Astrocyte (in vitro differentiated cells and primary cell): ENCODE measurements at regions not wholly inside any gene's neighbourhood (a gene's known extent, or its start where the extent isn't known, plus 50 kb on each side); places are given as distances from the start of the nearest gene placed in this dataset.

Source experiments
- DNase-seq: peaks from one replicate; pipeline ENCODE4 v3.0.0-alpha.2; 2010; ENCODE audit warnings: low read depth
- FAIRE-seq: peaks from 2 replicates; lab custom pipeline; 2011; peaks lifted over from hg19 to GRCh38; lab: Jason Lieb, UNC
- H2AFZ ChIP-seq: 2 replicates; pipeline ENCODE4 v1.6.0; 2012; ENCODE audit warnings: low read depth, low read length, inconsistent platforms
- H3K27ac ChIP-seq: 2 replicates; pipeline ENCODE4 v1.5.1; 2011; ENCODE audit warnings: low read depth, low read length, inconsistent platforms
- H3K27me3 ChIP-seq: 2 replicates; pipeline ENCODE4 v1.6.0; 2011; ENCODE audit warnings: low read length, inconsistent platforms; ENCODE audit not compliant: insufficient read depth
- H3K36me3 ChIP-seq: 2 replicates; pipeline ENCODE4 v1.5.1; 2011; ENCODE audit warnings: low read length, inconsistent platforms; ENCODE audit not compliant: insufficient read depth
- H3K4me1 ChIP-seq: 2 replicates; pipeline ENCODE4 v1.5.1; 2011; ENCODE audit warnings: low read length, inconsistent platforms; ENCODE audit not compliant: insufficient read depth
- H3K4me2 ChIP-seq: 2 replicates; pipeline ENCODE4 v1.6.0; 2012; ENCODE audit warnings: low read length, inconsistent platforms
- H3K4me3 ChIP-seq: 2 replicates; pipeline ENCODE4 v1.5.1; 2011; ENCODE audit warnings: low read depth, mild to moderate bottlenecking, low read length, inconsistent platforms; ENCODE audit not compliant: insufficient read depth
- H3K79me2 ChIP-seq: 2 replicates; pipeline ENCODE4 v1.6.0; 2012; ENCODE audit warnings: mild to moderate bottlenecking, low read length, inconsistent platforms; ENCODE audit not compliant: insufficient read depth
- H3K9ac ChIP-seq: 2 replicates; pipeline ENCODE4 v1.6.0; 2012; ENCODE audit warnings: mild to moderate bottlenecking, low read length, inconsistent platforms
- H3K9me3 ChIP-seq: 2 replicates; pipeline ENCODE4 v1.5.1; 2012; ENCODE audit warnings: low read depth, mild to moderate bottlenecking, low read length, inconsistent platforms; ENCODE audit not compliant: insufficient read depth
- H4K20me1 ChIP-seq: 2 replicates; pipeline ENCODE4 v1.6.0; 2012; ENCODE audit warnings: low read length, inconsistent platforms; ENCODE audit not compliant: insufficient read depth
- H3K27ac Mint-ChIP-seq: one replicate; pipeline ENCODE4 v1.8.0; 2021; ENCODE audit warnings: mild to moderate bottlenecking, mixed read lengths; ENCODE audit not compliant: unreplicated experiment
- H3K27me3 Mint-ChIP-seq: one replicate; pipeline ENCODE4 v1.8.0; 2021; ENCODE audit warnings: low read depth, mixed read lengths; ENCODE audit not compliant: unreplicated experiment
- H3K36me3 Mint-ChIP-seq: one replicate; pipeline ENCODE4 v1.8.0; 2021; ENCODE audit warnings: low read depth, mixed read lengths; ENCODE audit not compliant: unreplicated experiment
- H3K4me1 Mint-ChIP-seq: one replicate; pipeline ENCODE4 v1.8.0; 2021; ENCODE audit warnings: low read depth, mixed read lengths; ENCODE audit not compliant: unreplicated experiment
- H3K4me3 Mint-ChIP-seq: one replicate; pipeline ENCODE4 v1.8.0; 2021; ENCODE audit warnings: mild to moderate bottlenecking, moderate library complexity, mixed read lengths; ENCODE audit not compliant: unreplicated experiment
- H3K9me3 Mint-ChIP-seq: one replicate; pipeline ENCODE4 v1.8.0; 2021; ENCODE audit warnings: mild to moderate bottlenecking, mixed read lengths; ENCODE audit not compliant: unreplicated experiment
- CTCF ChIP-seq: IDR thresholded peaks from 2 replicates; pipeline ENCODE4 v1.5.1; 2011; ENCODE audit warnings: low read depth, mild to moderate bottlenecking, inconsistent platforms, low read length, moderate library complexity; ENCODE audit not compliant: insufficient read depth
- EZH2 ChIP-seq: IDR thresholded peaks from 2 replicates; pipeline ENCODE4 v1.6.1; 2012; ENCODE audit warnings: mild to moderate bottlenecking, low read length, inconsistent platforms; ENCODE audit not compliant: insufficient read depth

GRCh38 chr1:55428944-55429931 is 214.1 kb upstream of the USP24 start:
- H3K4me3 ChIP-seq: no peak overlapping the region
- Mint-ChIP-seq H3K4me3 (no peak overlapping the region), H3K27ac (peak overlapping the region; percentile 72), H3K36me3 (no peaks in the 10 kb centered on the region), H3K27me3 (peaks cover 7% of the 10 kb centered on the region), H3K4me1 (peaks cover 21% of the 10 kb centered on the region), H3K9me3 (peaks cover 3% of the 10 kb centered on the region)
- peak overlapping the region; percentile 54 for H3K4me2 ChIP-seq
- H3K36me3 ChIP-seq: no peaks in the 10 kb centered on the region
- H3K27ac ChIP-seq: peak overlapping the region; percentile 86
- no peaks in the 10 kb centered on the region for H3K79me2 ChIP-seq
- H3K9me3 ChIP-seq: no peaks in the 10 kb centered on the region
- H3K9ac ChIP-seq: peak overlapping the region; percentile 60
- no peaks in the 10 kb centered on the region for H4K20me1 ChIP-seq
- peaks cover 30% of the 10 kb centered on the region for H3K4me1 ChIP-seq
- peak overlapping the region; percentile 22 for H2AFZ ChIP-seq
- no peaks in the 10 kb centered on the region for H3K27me3 ChIP-seq
- FAIRE-seq (peak; percentile 96), DNase-seq (peak; percentile 100)
- no peak for TF ChIP-seq EZH2
- no peak for TF ChIP-seq CTCF

GRCh38 chr1:55428231-55428630 is 213.1 kb upstream of the USP24 start:
- Histone ChIP-seq H3K27me3 (no peaks in the 10 kb centered on the region), H3K27ac (peak overlapping the region; percentile 86), H3K4me1 (peaks cover 30% of the 10 kb centered on the region), H3K36me3 (no peaks in the 10 kb centered on the region), H4K20me1 (no peaks in the 10 kb centered on the region), H2AFZ (no peak overlapping the region), H3K9ac (peak overlapping the region; percentile 60), H3K4me2 (peak overlapping the region; percentile 54), H3K4me3 (no peak overlapping the region), H3K9me3 (no peaks in the 10 kb centered on the region), H3K79me2 (no peaks in the 10 kb centered on the region)
- peak overlapping the region; percentile 44 for H3K27ac Mint-ChIP-seq
- TF ChIP-seq EZH2: no peak
- TF ChIP-seq CTCF: no peak
- peaks cover 21% of the 10 kb centered on the region for H3K4me1 Mint-ChIP-seq
- peaks cover 2% of the 10 kb centered on the region for H3K9me3 Mint-ChIP-seq
- no peaks in the 10 kb centered on the region for H3K36me3 Mint-ChIP-seq
- H3K27me3 Mint-ChIP-seq: peaks cover 8% of the 10 kb centered on the region
- H3K4me3 Mint-ChIP-seq: no peak overlapping the region
- FAIRE-seq: no peak
- DNase-seq: no peak

GRCh38 chr1:55427606-55428005 is 212.4 kb upstream of the USP24 start:
- H3K4me2 ChIP-seq: no peak overlapping the region
- no peaks in the 10 kb centered on the region for H3K9me3 ChIP-seq
- no peaks in the 10 kb centered on the region for H3K36me3 ChIP-seq
- TF ChIP-seq CTCF (no peak), EZH2 (no peak)
- H3K4me3 Mint-ChIP-seq: no peak overlapping the region
- H4K20me1 ChIP-seq: no peaks in the 10 kb centered on the region
- peak overlapping the region; percentile 6 for H3K27ac Mint-ChIP-seq
- H2AFZ ChIP-seq: no peak overlapping the region
- no peaks in the 10 kb centered on the region for H3K9me3 Mint-ChIP-seq
- DNase-seq (peak; percentile 36), FAIRE-seq (no peak)
- no peak overlapping the region for H3K27ac ChIP-seq
- H3K79me2 ChIP-seq: no peaks in the 10 kb centered on the region
- peaks cover 8% of the 10 kb centered on the region for H3K27me3 Mint-ChIP-seq
- peaks cover 30% of the 10 kb centered on the region for H3K4me1 ChIP-seq
- H3K9ac ChIP-seq: peak overlapping the region; percentile 12
- H3K27me3 ChIP-seq: no peaks in the 10 kb centered on the region
- H3K36me3 Mint-ChIP-seq: no peaks in the 10 kb centered on the region
- H3K4me1 Mint-ChIP-seq: peaks cover 21% of the 10 kb centered on the region
- no peak overlapping the region for H3K4me3 ChIP-seq
